DOHH2 (cell line): ENCODE measurements at regions not wholly inside any gene's neighbourhood (a gene's known extent, or its start where the extent isn't known, plus 50 kb on each side); places are given as distances from the start of the nearest gene placed in this dataset.

Experiments used
- H3F3A ChIP-seq: fragments of 200-600 bp; sonication (generic), shearing (Covaris generic); 2 replicates; pipeline ENCODE4 v1.6.0; 2016; ENCODE audit warnings: antibody characterized with exemption, mild to moderate bottlenecking; ENCODE audit not compliant: control insufficient read depth, insufficient read depth
- H3K27ac ChIP-seq: fragments of 200-600 bp; sonication (generic); 2 replicates; pipeline ENCODE4 v1.5.1; 2014; ENCODE audit warnings: low read depth, mild to moderate bottlenecking, low read length, moderate library complexity
- H3K27me3 ChIP-seq: fragments of 200-600 bp; sonication (generic); 2 replicates; pipeline ENCODE4 v1.6.1; 2014; ENCODE audit warnings: mild to moderate bottlenecking, low read length, mixed read lengths; ENCODE audit not compliant: control insufficient read depth
- H3K36me3 ChIP-seq: fragments of 200-600 bp; sonication (generic); 2 replicates; pipeline ENCODE4 v1.6.1; 2014; ENCODE audit warnings: mild to moderate bottlenecking, low read length, moderate library complexity, mixed read lengths; ENCODE audit not compliant: control insufficient read depth
- H3K4me1 ChIP-seq: fragments of 200-600 bp; sonication (generic); 2 replicates; pipeline ENCODE4 v1.6.1; 2014; ENCODE audit warnings: mild to moderate bottlenecking, low read length, mixed read lengths; ENCODE audit not compliant: control insufficient read depth
- H3K4me2 ChIP-seq: fragments of 200-600 bp; sonication (generic); 2 replicates; pipeline ENCODE4 v1.6.0; 2014; ENCODE audit warnings: mild to moderate bottlenecking, low read length, moderate library complexity
- H3K4me3 ChIP-seq: fragments of 200-600 bp; sonication (generic); 2 replicates; pipeline ENCODE4 v1.5.1; 2014; ENCODE audit warnings: mild to moderate bottlenecking, low read length, mixed read lengths
- H3K79me2 ChIP-seq: fragments of 200-600 bp; sonication (generic); 2 replicates; pipeline ENCODE4 v1.6.1; 2014; ENCODE audit warnings: mild to moderate bottlenecking, low read length, mixed read lengths; ENCODE audit not compliant: control insufficient read depth
- H3K9me2 ChIP-seq: fragments of 200-600 bp; sonication (generic); replicated peaks from 2 replicates; pipeline ENCODE4 v1.6.1; 2014; ENCODE audit warnings: mild to moderate bottlenecking, low read length, mixed read lengths; ENCODE audit not compliant: control insufficient read depth
- H3K9me3 ChIP-seq: fragments of 200-600 bp; sonication (generic); 2 replicates; pipeline ENCODE4 v1.6.1; 2014; ENCODE audit warnings: antibody characterized with exemption, low read length, mixed read lengths; ENCODE audit not compliant: control insufficient read depth, insufficient read depth
- H4K20me1 ChIP-seq: fragments of 200-600 bp; sonication (generic); 2 replicates; pipeline ENCODE4 v1.6.0; 2014; ENCODE audit warnings: low read depth, mild to moderate bottlenecking, antibody characterized with exemption, low read length, moderate library complexity; ENCODE audit not compliant: control insufficient read depth, insufficient read depth
- CTCF ChIP-seq: fragments of 200-600 bp; sonication (generic); IDR thresholded peaks from one replicate; pipeline ENCODE4 v1.5.1; 2014; ENCODE audit warnings: antibody characterized with exemption, mild to moderate bottlenecking, low read depth, low read length; ENCODE audit not compliant: poor library complexity, severe bottlenecking
- EZH2phosphoT487 ChIP-seq: fragments of 200-600 bp; sonication (generic); IDR thresholded peaks from 2 replicates; pipeline ENCODE4 v1.6.1; 2017; ENCODE audit warnings: borderline replicate concordance, mild to moderate bottlenecking, antibody characterized with exemption, low read length, moderate library complexity, mixed read lengths

GRCh38 chr3:15873415-15873814, 75.6 kb upstream of the ANKRD28 start:
- no peak overlapping the region for H3K27ac ChIP-seq
- no peaks in the 10 kb centered on the region for H3K9me3 ChIP-seq
- no peaks in the 10 kb centered on the region for H3F3A ChIP-seq
- H3K79me2 ChIP-seq, result no peaks in the 10 kb centered on the region
- H3K27me3 ChIP-seq, result no peaks in the 10 kb centered on the region
- no peak overlapping the region for H3K4me2 ChIP-seq
- H3K4me1 ChIP-seq, result no peaks in the 10 kb centered on the region
- H3K9me2 ChIP-seq, result no peaks in the 10 kb centered on the region
- H4K20me1 ChIP-seq, result no peaks in the 10 kb centered on the region
- H3K36me3 ChIP-seq, result peaks cover 5% of the 10 kb centered on the region; the same call in 1 of the 2 replicates
- no peak for TF ChIP-seq CTCF
- no peak for TF ChIP-seq EZH2phosphoT487
- no peak overlapping the region for H3K4me3 ChIP-seq

- no peaks in the 10 kb centered on the region for H3F3A ChIP-seq
- no peaks in the 10 kb centered on the region for H4K20me1 ChIP-seq
- H3K79me2 ChIP-seq, result no peaks in the 10 kb centered on the region
- no peak for TF ChIP-seq EZH2phosphoT487
- TF ChIP-seq CTCF, result no peak
- no peaks in the 10 kb centered on the region for H3K27me3 ChIP-seq
- H3K4me3 ChIP-seq, result no peak overlapping the region
- H3K4me1 ChIP-seq, result no peaks in the 10 kb centered on the region
- H3K9me3 ChIP-seq, result no peaks in the 10 kb centered on the region
- H3K4me2 ChIP-seq, result no peak overlapping the region
- H3K27ac ChIP-seq, result no peak overlapping the region
- H3K36me3 ChIP-seq, result peaks cover 8% of the 10 kb centered on the region; the same call in 1 of the 2 replicates
- H3K9me2 ChIP-seq, result no peaks in the 10 kb centered on the region
Measured at GRCh38 chr3:15875016-15875689, 77.4 kb upstream of the ANKRD28 start.

- H3K4me3 ChIP-seq, result no peak overlapping the region
- H3F3A ChIP-seq, result no peaks in the 10 kb centered on the region
- no peak for TF ChIP-seq CTCF
- TF ChIP-seq EZH2phosphoT487, result no peak
- H3K9me2 ChIP-seq, result no peaks in the 10 kb centered on the region
- no peaks in the 10 kb centered on the region for H3K4me1 ChIP-seq
- H3K27ac ChIP-seq, result no peak overlapping the region
- no peaks in the 10 kb centered on the region for H3K27me3 ChIP-seq
- no peaks in the 10 kb centered on the region for H3K79me2 ChIP-seq
- H3K36me3 ChIP-seq, result peaks cover 8% of the 10 kb centered on the region; the same call in 1 of the 2 replicates
- H3K9me3 ChIP-seq, result no peaks in the 10 kb centered on the region
- no peaks in the 10 kb centered on the region for H4K20me1 ChIP-seq
- H3K4me2 ChIP-seq, result no peak overlapping the region
Measured at GRCh38 chr3:15876669-15877068, 78.9 kb upstream of the ANKRD28 start.
